ENCODE measurements at regions not wholly inside any gene's neighbourhood (a gene's known extent, or its start where the extent isn't known, plus 50 kb on each side); places are given as distances from the start of the nearest gene placed in this dataset.

- no peak for TF ChIP-seq ZNF138 (CRISPR knock-in tag; conservative IDR thresholded peaks at IDR 0.05)
- no peak for TF ChIP-seq GTF2I (CRISPR knock-in tag; conservative IDR thresholded peaks at IDR 0.05)
- TF ChIP-seq CTCF (IDR thresholded peaks at IDR 0.05), result no peak
- TF ChIP-seq E2F1 (CRISPR knock-in tag; IDR thresholded peaks at IDR 0.05), result no peak
- TF ChIP-seq, protein P1, sequence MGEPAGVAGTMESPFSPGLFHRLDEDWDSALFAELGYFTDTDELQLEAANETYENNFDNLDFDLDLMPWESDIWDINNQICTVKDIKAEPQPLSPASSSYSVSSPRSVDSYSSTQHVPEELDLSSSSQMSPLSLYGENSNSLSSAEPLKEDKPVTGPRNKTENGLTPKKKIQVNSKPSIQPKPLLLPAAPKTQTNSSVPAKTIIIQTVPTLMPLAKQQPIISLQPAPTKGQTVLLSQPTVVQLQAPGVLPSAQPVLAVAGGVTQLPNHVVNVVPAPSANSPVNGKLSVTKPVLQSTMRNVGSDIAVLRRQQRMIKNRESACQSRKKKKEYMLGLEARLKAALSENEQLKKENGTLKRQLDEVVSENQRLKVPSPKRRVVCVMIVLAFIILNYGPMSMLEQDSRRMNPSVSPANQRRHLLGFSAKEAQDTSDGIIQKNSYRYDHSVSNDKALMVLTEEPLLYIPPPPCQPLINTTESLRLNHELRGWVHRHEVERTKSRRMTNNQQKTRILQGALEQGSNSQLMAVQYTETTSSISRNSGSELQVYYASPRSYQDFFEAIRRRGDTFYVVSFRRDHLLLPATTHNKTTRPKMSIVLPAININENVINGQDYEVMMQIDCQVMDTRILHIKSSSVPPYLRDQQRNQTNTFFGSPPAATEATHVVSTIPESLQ (CRISPR knock-in tag; IDR thresholded peaks at IDR 0.05), result no peak
- TF ChIP-seq, protein P2, sequence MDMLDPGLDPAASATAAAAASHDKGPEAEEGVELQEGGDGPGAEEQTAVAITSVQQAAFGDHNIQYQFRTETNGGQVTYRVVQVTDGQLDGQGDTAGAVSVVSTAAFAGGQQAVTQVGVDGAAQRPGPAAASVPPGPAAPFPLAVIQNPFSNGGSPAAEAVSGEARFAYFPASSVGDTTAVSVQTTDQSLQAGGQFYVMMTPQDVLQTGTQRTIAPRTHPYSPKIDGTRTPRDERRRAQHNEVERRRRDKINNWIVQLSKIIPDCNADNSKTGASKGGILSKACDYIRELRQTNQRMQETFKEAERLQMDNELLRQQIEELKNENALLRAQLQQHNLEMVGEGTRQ (CRISPR knock-in tag; IDR thresholded peaks at IDR 0.05), result no peak
These were observed 172.3 kb upstream of the PLPPR1 start for GRCh38 chr9:100856238-100856637.

Measured in WTC11 (cell line).